Tibial nerve (tissue), 4 donors: ENCODE measurements at regions not wholly inside any gene's neighbourhood (a gene's known extent, or its start where the extent isn't known, plus 50 kb on each side); places are given as distances from the start of the nearest gene placed in this dataset.

Source experiments
- CTCF ChIP-seq, 5 experiments: fragments of 200-600 bp in 3 of 5; fragments of 450-650 bp in 2 of 5; sonication (generic) in 3 of 5; IDR thresholded peaks; one replicate each; pipeline ENCODE4 v1.5.1; 2016 to 2019; ENCODE audit warnings: antibody characterized with exemption in 5 of 5, mild to moderate bottlenecking in 3 of 5, moderate library complexity in 2 of 5
- EP300 ChIP-seq, 2 donors: sonication (generic); formaldehyde crosslinking; IDR thresholded peaks; one replicate each; pipeline ENCODE4 v1.6.1; 2017; ENCODE audit warnings: antibody characterized with exemption in 2 of 2, mild to moderate bottlenecking in 1 of 2
- POLR2A ChIP-seq, 2 donors: fragments of 450-650 bp; IDR thresholded peaks; one replicate each; pipeline ENCODE4 v1.6.1; 2017; ENCODE audit warnings: antibody characterized with exemption in 2 of 2, mild to moderate bottlenecking in 2 of 2, moderate library complexity in 2 of 2

GRCh38 chr20:50287512-50287911, 96.9 kb downstream of the CEBPB start:
- TF ChIP-seq CTCF (IDR thresholded peaks at IDR 0.05) (no peak), POLR2A (IDR thresholded peaks at IDR 0.05) (no peak), EP300 (IDR thresholded peaks at IDR 0.05) (no peak)
